NT2/D1 (cell line): ENCODE measurements at regions not wholly inside any gene's neighbourhood (a gene's known extent, or its start where the extent isn't known, plus 50 kb on each side); places are given as distances from the start of the nearest gene placed in this dataset.

ENCODE experiments used
- DNase-seq: peaks from one replicate; pipeline ENCODE4 v3.0.0-alpha.2; 2011; ENCODE audit warnings: low read depth, low spot score
- H3K27me3 ChIP-seq: 2 replicates; pipeline ENCODE4 v1.6.0; 2011; ENCODE audit warnings: mild to moderate bottlenecking; ENCODE audit not compliant: insufficient read length, insufficient read depth
- H3K36me3 ChIP-seq: 2 replicates; pipeline ENCODE4 v1.6.1; 2011; ENCODE audit warnings: mild to moderate bottlenecking, low read length, mixed read lengths; ENCODE audit not compliant: insufficient read depth, insufficient read length
- H3K4me1 ChIP-seq: 2 replicates; pipeline ENCODE4 v1.5.1; 2011; ENCODE audit not compliant: insufficient read depth, insufficient read length
- H3K4me3 ChIP-seq: 2 replicates; pipeline ENCODE4 v1.5.1; 2011; ENCODE audit warnings: low read depth; ENCODE audit not compliant: insufficient read length
- H3K9ac ChIP-seq: 2 replicates; pipeline ENCODE4 v1.6.0; 2011; ENCODE audit warnings: low read depth; ENCODE audit not compliant: insufficient read length
- H3K9me3 ChIP-seq: 2 replicates; pipeline ENCODE4 v1.5.1; 2011; ENCODE audit warnings: mild to moderate bottlenecking, low read length; ENCODE audit not compliant: insufficient read depth
- SUZ12 ChIP-seq: IDR thresholded peaks from 2 replicates; pipeline ENCODE4 v1.6.1; 2011; ENCODE audit not compliant: insufficient read length, insufficient read depth; ENCODE audit errors: extremely low read depth
- YY1 ChIP-seq: IDR thresholded peaks from 2 replicates; pipeline ENCODE4 v1.6.1; 2011; ENCODE audit not compliant: insufficient read length, insufficient read depth
- ZNF274 ChIP-seq: IDR thresholded peaks from 2 replicates; pipeline ENCODE4 v1.6.1; 2011; ENCODE audit warnings: mild to moderate bottlenecking, low read depth, low read length

- H3K36me3 ChIP-seq: no peaks in the 10 kb centered on the region
- no peak overlapping the region for H3K9ac ChIP-seq
- no peak overlapping the region for H3K4me3 ChIP-seq
- TF ChIP-seq YY1 (no peak), SUZ12 (no peak), ZNF274 (no peak)
- no peak for DNase-seq
- H3K4me1 ChIP-seq: no peaks in the 10 kb centered on the region
- no peaks in the 10 kb centered on the region for H3K27me3 ChIP-seq
- H3K9me3 ChIP-seq: peaks cover 2% of the 10 kb centered on the region; the same call in 1 of the 2 replicates
Observed at GRCh38 chr5:67494186-67494855, 297.7 kb upstream of the CD180 start.

- H3K27me3 ChIP-seq: no peaks in the 10 kb centered on the region
- TF ChIP-seq ZNF274 (no peak), SUZ12 (no peak), YY1 (no peak)
- no peaks in the 10 kb centered on the region for H3K9me3 ChIP-seq
- DNase-seq: peak; percentile 1
- H3K36me3 ChIP-seq: no peaks in the 10 kb centered on the region
- H3K4me1 ChIP-seq: no peaks in the 10 kb centered on the region
- no peak overlapping the region for H3K9ac ChIP-seq
- H3K4me3 ChIP-seq: no peak overlapping the region
Observed at GRCh38 chr5:67493676-67494075, 297.1 kb upstream of the CD180 start.

- no peak overlapping the region for H3K4me3 ChIP-seq
- H3K4me1 ChIP-seq: no peaks in the 10 kb centered on the region
- no peaks in the 10 kb centered on the region for H3K36me3 ChIP-seq
- DNase-seq: no peak
- H3K27me3 ChIP-seq: no peaks in the 10 kb centered on the region
- H3K9ac ChIP-seq: no peak overlapping the region
- no peaks in the 10 kb centered on the region for H3K9me3 ChIP-seq
- TF ChIP-seq SUZ12 (no peak), ZNF274 (no peak), YY1 (no peak)
Observed at GRCh38 chr5:67490543-67491321, 294.1 kb upstream of the CD180 start.

GRCh38 chr5:67488885-67489284 lies 292.3 kb upstream of the CD180 start:
- H3K27me3 ChIP-seq: no peaks in the 10 kb centered on the region
- H3K4me1 ChIP-seq: no peaks in the 10 kb centered on the region
- no peak overlapping the region for H3K4me3 ChIP-seq
- no peaks in the 10 kb centered on the region for H3K9me3 ChIP-seq
- TF ChIP-seq SUZ12 (no peak), ZNF274 (no peak)
- no peaks in the 10 kb centered on the region for H3K36me3 ChIP-seq
- no peak for DNase-seq
- H3K9ac ChIP-seq: no peak overlapping the region

- no peak overlapping the region for H3K4me3 ChIP-seq
- H3K36me3 ChIP-seq: no peaks in the 10 kb centered on the region
- H3K9me3 ChIP-seq: no peaks in the 10 kb centered on the region
- no peak overlapping the region for H3K9ac ChIP-seq
- DNase-seq: no peak
- no peaks in the 10 kb centered on the region for H3K4me1 ChIP-seq
- TF ChIP-seq YY1: no peak
- TF ChIP-seq ZNF274: no peak
- TF ChIP-seq SUZ12: no peak
- H3K27me3 ChIP-seq: no peaks in the 10 kb centered on the region
Observed at GRCh38 chr5:67487862-67488261, 291.3 kb upstream of the CD180 start.

GRCh38 chr5:67483453-67484030 lies 286.9 kb upstream of the CD180 start:
- DNase-seq: no peak
- Histone ChIP-seq H3K4me1 (no peaks in the 10 kb centered on the region), H3K9me3 (no peaks in the 10 kb centered on the region), H3K36me3 (no peaks in the 10 kb centered on the region), H3K9ac (no peak overlapping the region), H3K4me3 (no peak overlapping the region), H3K27me3 (no peaks in the 10 kb centered on the region)
- no peak for TF ChIP-seq YY1
- TF ChIP-seq SUZ12: no peak
- TF ChIP-seq ZNF274: no peak

- Histone ChIP-seq H3K9ac (no peak overlapping the region), H3K36me3 (no peaks in the 10 kb centered on the region), H3K9me3 (no peaks in the 10 kb centered on the region), H3K27me3 (no peaks in the 10 kb centered on the region), H3K4me1 (no peaks in the 10 kb centered on the region), H3K4me3 (no peak overlapping the region)
- TF ChIP-seq SUZ12 (no peak), YY1 (no peak), ZNF274 (no peak)
- DNase-seq: no peak
Observed at GRCh38 chr5:67481362-67481761, 284.8 kb upstream of the CD180 start.
